ENCODE measurements at regions not wholly inside any gene's neighbourhood (a gene's known extent, or its start where the extent isn't known, plus 50 kb on each side); places are given as distances from the start of the nearest gene placed in this dataset.

GRCh38 chr2:215631696-215632095 lies 195.8 kb upstream of the FN1 start:
- TF ChIP-seq CTCF (conservative IDR thresholded peaks at IDR 0.05; ENCODE audit: low read depth, low read length) (no peak), EZH2 (IDR thresholded peaks at IDR 0.05; ENCODE audit: low read length, unreplicated experiment) (no peak), EZH2phosphoT487 (IDR thresholded peaks at IDR 0.05; ENCODE audit: borderline replicate concordance, low read length) (no peak)
